Erythroblast (primary cell): ENCODE measurements at regions not wholly inside any gene's neighbourhood (a gene's known extent, or its start where the extent isn't known, plus 50 kb on each side); places are given as distances from the start of the nearest gene placed in this dataset.

Experiments
- GATA1 ChIP-seq: IDR thresholded peaks from 2 replicates; pipeline ENCODE4 v1.6.1; 2011; ENCODE audit warnings: low read depth, mild to moderate bottlenecking, control low read depth, low read length, moderate library complexity
- POLR2A ChIP-seq: IDR thresholded peaks from 2 replicates; pipeline ENCODE4 v1.6.1; 2011; ENCODE audit warnings: mild to moderate bottlenecking, low read length

GRCh38 chr12:125512541-125513298 is 447.5 kb downstream of the AACS start:
- TF ChIP-seq POLR2A (no peak), GATA1 (no peak)
